GM23248 (cell line): ENCODE measurements at regions not wholly inside any gene's neighbourhood (a gene's known extent, or its start where the extent isn't known, plus 50 kb on each side); places are given as distances from the start of the nearest gene placed in this dataset.

Experiments
- DNase-seq: peaks from one replicate; pipeline ENCODE4 v3.0.0-alpha.2; 2015
- H2AFZ ChIP-seq: fragments of 200-600 bp; sonication (generic); 2 replicates; pipeline ENCODE4 v1.6.1; 2016; ENCODE audit warnings: antibody characterized with exemption
- H3F3A ChIP-seq: fragments of 200-600 bp; sonication (generic); 2 replicates; pipeline ENCODE4 v1.6.1; 2016; ENCODE audit warnings: mild to moderate bottlenecking, antibody characterized with exemption, mixed run types; ENCODE audit not compliant: insufficient read depth
- H3K27ac ChIP-seq: fragments of 200-600 bp; sonication (generic); 2 replicates; pipeline ENCODE4 v1.5.1; 2016; ENCODE audit warnings: mild to moderate bottlenecking
- H3K27me3 ChIP-seq: fragments of 200-600 bp; sonication (generic); replicated peaks from 2 replicates; pipeline ENCODE4 v1.6.1; 2016; ENCODE audit warnings: mild to moderate bottlenecking; ENCODE audit not compliant: insufficient read depth
- H3K36me3 ChIP-seq: fragments of 200-600 bp; sonication (generic); 2 replicates; pipeline ENCODE4 v1.6.1; 2016; ENCODE audit warnings: low read depth, mild to moderate bottlenecking
- H3K4me1 ChIP-seq: fragments of 200-600 bp; sonication (generic); 2 replicates; pipeline ENCODE4 v1.6.1; 2016; ENCODE audit warnings: mild to moderate bottlenecking; ENCODE audit not compliant: insufficient read depth
- H3K4me2 ChIP-seq: fragments of 200-600 bp; sonication (generic); one replicate; pipeline ENCODE4 v1.6.1; 2016; ENCODE audit warnings: mild to moderate bottlenecking; ENCODE audit not compliant: unreplicated experiment
- H3K4me3 ChIP-seq: fragments of 200-600 bp; sonication (generic); 2 replicates; pipeline ENCODE4 v1.5.1; 2016; ENCODE audit warnings: mild to moderate bottlenecking
- H3K79me2 ChIP-seq: fragments of 200-600 bp; sonication (generic); 2 replicates; pipeline ENCODE4 v1.6.1; 2016; ENCODE audit warnings: mild to moderate bottlenecking; ENCODE audit not compliant: insufficient read depth
- H3K9ac ChIP-seq: fragments of 200-600 bp; sonication (generic); 2 replicates; pipeline ENCODE4 v1.6.1; 2016; ENCODE audit warnings: mild to moderate bottlenecking
- H3K9me2 ChIP-seq: fragments of 200-600 bp; sonication (generic); 2 replicates; pipeline ENCODE4 v1.6.1; 2016; ENCODE audit warnings: mixed run types, mild to moderate bottlenecking, moderate library complexity; ENCODE audit not compliant: insufficient read depth
- H3K9me3 ChIP-seq: fragments of 200-600 bp; sonication (generic); one replicate; pipeline ENCODE4 v1.6.1; 2017; ENCODE audit warnings: low read depth
- H4K20me1 ChIP-seq: fragments of 200-600 bp; sonication (generic); 2 replicates; pipeline ENCODE4 v1.6.0; 2016; ENCODE audit not compliant: insufficient read depth
- EZH2 ChIP-seq: fragments of 200-600 bp; sonication (generic); IDR thresholded peaks from 2 replicates; pipeline ENCODE4 v1.6.1; 2018; ENCODE audit warnings: antibody characterized with exemption, mild to moderate bottlenecking; ENCODE audit not compliant: insufficient read depth, poor library complexity, severe bottlenecking
- EZH2phosphoT487 ChIP-seq: fragments of 200-600 bp; sonication (generic); IDR thresholded peaks from 2 replicates; pipeline ENCODE4 v1.6.1; 2018; ENCODE audit warnings: antibody characterized with exemption, moderate library complexity, mild to moderate bottlenecking, low read depth; ENCODE audit not compliant: insufficient read depth
- WGBS, 2 experiments: methylation state at CpG; one replicate each; pipeline ENCODE4 v1.1.6; 2015 to 2017; ENCODE audit warnings: low lambda C conversion rate in 2 of 2, low coverage in 1 of 2; ENCODE audit errors: missing lambda C conversion rate in 2 of 2; 5-methylcytosine and 5-hydroxymethylcytosine counted together
- in situ Hi-C: fragments of 300-500 bp; cut with MboI; formaldehyde crosslinking; loops from 2 replicates; pipeline ENCODE4 v1.15.0; 2020

GRCh38 chr9:7408845-7409244 lies 390.7 kb downstream of the DMAC1 start:
- no peaks in the 10 kb centered on the region; the same call in 1 of the 2 replicates for H3K27me3 ChIP-seq
- 40 to 44% methylated on average over 4 of the region's 4 CpGs for WGBS, 2 experiments

GRCh38 chr9:7407246-7407645 lies 392.3 kb downstream of the DMAC1 start:
- in situ Hi-C loops = no loop called here
- 12 to 20% methylated on average over 3 of the region's 3 CpGs for WGBS, 2 experiments
- no peaks in the 10 kb centered on the region for H3K79me2 ChIP-seq
- H3K9ac ChIP-seq = no peak overlapping the region
- no peaks in the 10 kb centered on the region for H3K9me3 ChIP-seq
- no peak overlapping the region for H3K4me3 ChIP-seq
- H3K9me2 ChIP-seq = no peaks in the 10 kb centered on the region
- H3K27ac ChIP-seq = no peak overlapping the region
- H3F3A ChIP-seq = no peaks in the 10 kb centered on the region
- no peaks in the 10 kb centered on the region for H3K4me1 ChIP-seq
- H3K27me3 ChIP-seq = no peaks in the 10 kb centered on the region; the same call in 1 of the 2 replicates
- TF ChIP-seq EZH2 = no peak
- no peak for TF ChIP-seq EZH2phosphoT487
- H3K4me2 ChIP-seq = no peak overlapping the region
- DNase-seq = no peak
- H3K36me3 ChIP-seq = no peaks in the 10 kb centered on the region
- no peaks in the 10 kb centered on the region for H4K20me1 ChIP-seq
- no peak overlapping the region for H2AFZ ChIP-seq

More at GRCh38 chr9:7408845-7409244, 390.7 kb downstream of the DMAC1 start:
- Histone ChIP-seq H4K20me1 (no peaks in the 10 kb centered on the region), H3K4me1 (no peaks in the 10 kb centered on the region), H2AFZ (no peak overlapping the region), H3K9me3 (no peaks in the 10 kb centered on the region), H3K4me3 (no peak overlapping the region), H3K79me2 (no peaks in the 10 kb centered on the region), H3K36me3 (no peaks in the 10 kb centered on the region), H3K4me2 (no peak overlapping the region), H3F3A (no peaks in the 10 kb centered on the region), H3K27ac (no peak overlapping the region), H3K9ac (no peak overlapping the region), H3K9me2 (no peaks in the 10 kb centered on the region)
- in situ Hi-C loops = no loop called here
- TF ChIP-seq EZH2phosphoT487 (no peak), EZH2 (no peak)
- DNase-seq = no peak

- no peaks in the 10 kb centered on the region for H3K79me2 ChIP-seq
- H3K9me2 ChIP-seq = no peaks in the 10 kb centered on the region
- no peak for DNase-seq
- H3K4me1 ChIP-seq = no peaks in the 10 kb centered on the region
- no peaks in the 10 kb centered on the region for H3K9me3 ChIP-seq
- H3K27me3 ChIP-seq = no peaks in the 10 kb centered on the region; the same call in 1 of the 2 replicates
- no peaks in the 10 kb centered on the region for H4K20me1 ChIP-seq
- H3K36me3 ChIP-seq = no peaks in the 10 kb centered on the region
- H3K4me3 ChIP-seq = no peak overlapping the region
- H3K27ac ChIP-seq = no peak overlapping the region
- in situ Hi-C loops = no loop called here
- no peak overlapping the region for H3K9ac ChIP-seq
- no peak overlapping the region for H3K4me2 ChIP-seq
- whole genome bisulfite sequencing, 2 experiments = 41 to 50% methylated on average over 4 of the region's 4 CpGs
- H3F3A ChIP-seq = no peaks in the 10 kb centered on the region
- TF ChIP-seq EZH2phosphoT487 (no peak), EZH2 (no peak)
- no peak overlapping the region for H2AFZ ChIP-seq
Measured at GRCh38 chr9:7405924-7406604, 393.5 kb downstream of the DMAC1 start.

GRCh38 chr9:7403839-7404487 lies 395.6 kb downstream of the DMAC1 start:
- WGBS, 2 experiments = 26 to 27% methylated on average over 7 of the region's 7 CpGs
- Histone ChIP-seq H3K4me2 (no peak overlapping the region), H3K27me3 (no peaks in the 10 kb centered on the region; the same call in 1 of the 2 replicates), H4K20me1 (no peaks in the 10 kb centered on the region), H3K9ac (no peak overlapping the region), H2AFZ (no peak overlapping the region), H3K9me3 (no peaks in the 10 kb centered on the region), H3K4me3 (no peak overlapping the region), H3K79me2 (no peaks in the 10 kb centered on the region), H3K9me2 (no peaks in the 10 kb centered on the region), H3K27ac (no peak overlapping the region), H3K36me3 (no peaks in the 10 kb centered on the region), H3F3A (no peaks in the 10 kb centered on the region), H3K4me1 (no peaks in the 10 kb centered on the region)
- TF ChIP-seq EZH2 (no peak), EZH2phosphoT487 (no peak)
- DNase-seq = no peak
- in situ Hi-C loops = no loop called here
